Muscle of arm (tissue), 1 donor: ENCODE measurements at regions not wholly inside any gene's neighbourhood (a gene's known extent, or its start where the extent isn't known, plus 50 kb on each side); places are given as distances from the start of the nearest gene placed in this dataset.

Source experiments
- DNase-seq: peaks from one replicate; pipeline ENCODE4 v3.0.0-alpha.2; 2013

DNA sequence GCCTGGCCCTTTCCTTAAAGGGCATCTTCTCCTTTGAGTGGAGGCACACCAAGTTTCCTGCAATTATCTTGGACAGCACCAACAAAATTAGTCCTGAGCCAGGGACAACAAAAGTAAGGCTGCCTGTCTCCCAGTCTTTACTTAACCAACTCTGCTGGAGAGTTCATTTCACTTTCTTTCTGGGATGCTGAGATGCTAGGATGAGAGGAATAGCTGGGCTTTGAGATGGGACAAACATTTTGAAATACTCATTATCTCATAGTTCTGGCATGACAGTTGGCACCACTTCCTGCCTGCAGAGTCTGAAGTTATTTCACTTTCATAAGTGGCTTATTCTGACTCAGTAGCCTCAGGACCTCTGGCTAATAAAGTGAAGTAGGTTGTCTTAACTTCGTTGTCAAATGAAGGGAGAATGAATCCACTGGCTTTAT is 157.0 kb downstream of the C9orf152 start:
- DNase-seq = no peak

DNA sequence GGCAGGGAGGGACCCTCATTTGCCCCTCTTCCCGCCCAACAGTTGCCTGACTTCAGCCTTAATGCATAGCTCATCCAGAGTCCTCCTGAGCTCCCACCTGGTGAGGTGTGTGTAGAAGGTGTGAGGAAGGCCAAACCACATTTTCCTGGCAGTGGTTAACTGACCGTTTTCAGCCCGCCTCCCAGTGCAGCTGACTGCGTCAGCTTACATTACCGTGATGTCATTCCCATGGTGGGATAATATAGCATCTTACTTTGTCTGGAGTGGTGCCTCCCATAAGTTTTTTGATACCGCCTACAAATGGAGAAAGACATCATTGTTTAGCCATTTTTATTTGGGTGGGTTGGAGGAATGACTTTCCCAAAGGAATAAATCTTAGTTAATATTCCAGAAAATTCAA is 151.9 kb downstream of the C9orf152 start:
- DNase-seq = no peak

DNA sequence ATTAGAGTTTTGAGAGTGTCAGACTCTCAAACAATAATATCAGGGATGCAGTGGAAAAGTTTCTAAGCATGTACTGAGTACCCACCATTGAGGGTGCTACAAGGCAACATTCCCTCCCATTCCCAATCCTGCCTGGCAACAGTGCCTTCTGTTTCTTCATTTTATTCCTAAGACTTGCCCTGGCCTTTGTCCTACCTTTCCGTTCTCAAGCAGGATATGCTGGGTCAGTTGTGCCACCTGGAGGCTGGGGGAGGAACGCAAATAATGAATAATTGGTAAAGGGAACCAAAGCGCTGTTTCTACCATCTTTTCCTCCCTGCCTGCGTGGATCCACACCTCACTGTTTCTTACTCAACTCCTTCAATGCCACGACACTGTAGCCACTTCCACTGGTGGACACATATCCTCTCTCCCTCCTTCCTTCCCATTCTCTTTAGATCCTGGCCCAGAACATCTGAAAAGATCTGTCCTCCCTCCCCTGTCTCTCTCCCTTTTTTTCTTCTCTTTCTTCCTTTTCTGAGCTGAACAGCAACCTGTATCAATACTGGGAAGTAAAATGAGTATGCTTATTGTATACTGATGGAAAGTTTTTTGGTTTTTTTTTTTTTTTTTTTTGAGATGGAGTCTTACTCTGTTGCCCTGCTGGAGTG is 149.5 kb downstream of the C9orf152 start:
- DNase-seq = no peak

DNA sequence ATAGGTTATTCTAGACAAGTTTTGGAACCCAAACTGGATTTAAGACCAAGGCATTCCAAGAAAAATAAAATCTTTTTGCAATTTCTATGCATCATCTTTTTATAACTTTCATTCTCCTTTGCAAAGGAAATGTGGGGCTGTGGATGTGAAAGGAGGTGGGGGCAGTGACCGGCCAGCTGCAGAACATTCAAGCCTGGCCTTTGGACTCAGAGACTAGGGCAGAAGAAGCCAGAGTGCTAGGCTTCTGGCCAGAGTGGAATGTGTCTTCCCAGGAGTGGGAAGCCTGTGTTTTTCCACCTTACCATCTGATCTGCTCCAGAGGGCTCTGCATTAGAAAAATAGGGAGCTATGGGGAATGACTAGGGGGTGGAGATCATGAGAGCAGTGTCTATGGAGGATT is 148.5 kb downstream of the C9orf152 start:
- DNase-seq = no peak

DNA sequence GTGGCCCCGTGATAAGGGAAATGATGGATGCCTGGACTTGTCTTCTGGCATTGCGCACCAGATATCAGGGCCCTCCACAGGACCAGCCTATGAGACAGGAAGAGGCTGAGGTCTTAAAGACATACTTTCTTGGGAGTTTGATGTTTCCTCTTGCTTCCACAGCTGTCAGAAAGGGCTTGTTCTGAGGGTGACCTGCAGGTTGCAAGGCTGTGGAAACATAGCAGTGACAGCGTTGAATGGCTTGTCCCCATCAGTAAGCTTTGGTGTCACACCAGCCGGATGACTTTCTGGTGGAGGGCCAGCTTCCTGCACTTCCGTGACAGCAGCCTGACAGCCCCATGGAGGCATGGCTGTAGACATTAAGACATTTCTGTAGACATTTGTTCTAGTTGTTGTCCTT is 143.2 kb downstream of the C9orf152 start:
- no peak for DNase-seq

DNA sequence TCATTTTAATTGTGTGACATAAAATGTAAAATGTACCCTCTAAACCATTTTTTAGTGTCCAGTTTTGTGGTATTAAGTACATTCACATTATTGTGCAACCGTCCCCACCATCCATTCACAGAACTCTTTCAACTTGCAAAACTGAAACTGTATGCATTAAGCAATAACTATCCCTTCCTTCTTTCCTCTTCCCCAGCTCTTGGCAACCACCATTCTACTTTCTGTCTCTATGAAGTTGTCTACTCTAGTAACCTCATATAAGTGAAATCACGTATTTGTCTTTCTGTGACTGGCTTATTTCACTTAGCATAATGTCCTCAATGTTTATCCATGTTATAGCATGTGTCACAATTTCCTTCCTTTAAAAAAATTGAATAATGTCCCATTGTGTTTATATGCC is 142.4 kb downstream of the C9orf152 start:
- no peak for DNase-seq

DNA sequence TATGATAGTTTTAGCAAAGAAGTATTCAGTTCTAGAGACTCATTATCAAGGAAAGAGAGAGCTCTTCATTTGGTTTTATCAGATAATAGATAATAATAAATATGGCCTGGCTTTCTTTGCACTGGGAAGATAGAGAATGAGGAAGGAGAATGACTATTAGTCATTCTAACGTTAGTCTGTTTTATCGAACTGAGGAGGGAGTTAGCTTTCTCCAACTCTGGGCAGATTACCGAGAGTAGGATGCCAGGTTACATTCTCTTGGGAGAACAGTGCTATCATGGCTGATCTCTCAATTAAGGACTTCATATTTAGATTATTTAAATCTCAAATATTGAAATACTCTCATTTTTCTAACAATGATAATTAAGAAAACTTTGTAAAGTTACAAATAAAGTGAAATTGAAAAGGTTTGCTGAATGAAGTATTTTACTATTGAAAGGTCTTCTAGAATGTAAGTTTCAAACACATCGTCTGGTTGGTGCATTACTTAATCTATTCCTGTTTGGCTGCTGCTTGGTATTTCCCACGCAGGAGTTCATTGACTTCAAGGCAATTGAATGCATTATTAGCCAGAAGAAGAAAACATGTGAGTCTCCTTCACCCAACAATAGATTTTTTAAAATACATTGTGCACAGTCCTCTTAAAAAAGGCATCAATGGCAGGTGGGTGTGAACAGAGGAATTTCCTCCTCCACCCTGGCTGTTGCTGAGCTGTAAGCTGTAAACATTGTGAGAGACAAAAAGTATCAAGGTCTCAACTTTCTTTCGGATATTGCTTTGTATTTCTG is 140.8 kb downstream of the C9orf152 start:
- no peak for DNase-seq

DNA sequence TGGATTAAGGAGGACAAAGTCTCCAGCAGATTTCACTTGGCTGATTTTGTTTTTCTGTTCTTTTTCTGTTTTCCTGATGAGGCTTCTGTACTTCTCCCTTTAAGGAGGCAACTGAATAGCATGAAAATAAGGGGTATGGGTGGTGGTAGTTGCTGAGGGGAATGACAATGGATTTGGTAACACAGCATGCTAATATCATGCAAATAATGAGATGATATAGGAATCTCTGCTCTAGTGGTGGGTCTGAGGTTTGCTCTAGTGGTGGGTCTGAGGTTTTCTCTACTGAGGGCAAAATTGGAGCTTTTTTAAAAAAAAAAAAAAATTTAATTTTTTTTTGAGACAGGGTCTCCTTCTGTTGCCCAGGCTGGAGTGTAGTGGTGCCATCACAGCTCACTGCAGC is 139.7 kb downstream of the C9orf152 start:
- DNase-seq = no peak

DNA sequence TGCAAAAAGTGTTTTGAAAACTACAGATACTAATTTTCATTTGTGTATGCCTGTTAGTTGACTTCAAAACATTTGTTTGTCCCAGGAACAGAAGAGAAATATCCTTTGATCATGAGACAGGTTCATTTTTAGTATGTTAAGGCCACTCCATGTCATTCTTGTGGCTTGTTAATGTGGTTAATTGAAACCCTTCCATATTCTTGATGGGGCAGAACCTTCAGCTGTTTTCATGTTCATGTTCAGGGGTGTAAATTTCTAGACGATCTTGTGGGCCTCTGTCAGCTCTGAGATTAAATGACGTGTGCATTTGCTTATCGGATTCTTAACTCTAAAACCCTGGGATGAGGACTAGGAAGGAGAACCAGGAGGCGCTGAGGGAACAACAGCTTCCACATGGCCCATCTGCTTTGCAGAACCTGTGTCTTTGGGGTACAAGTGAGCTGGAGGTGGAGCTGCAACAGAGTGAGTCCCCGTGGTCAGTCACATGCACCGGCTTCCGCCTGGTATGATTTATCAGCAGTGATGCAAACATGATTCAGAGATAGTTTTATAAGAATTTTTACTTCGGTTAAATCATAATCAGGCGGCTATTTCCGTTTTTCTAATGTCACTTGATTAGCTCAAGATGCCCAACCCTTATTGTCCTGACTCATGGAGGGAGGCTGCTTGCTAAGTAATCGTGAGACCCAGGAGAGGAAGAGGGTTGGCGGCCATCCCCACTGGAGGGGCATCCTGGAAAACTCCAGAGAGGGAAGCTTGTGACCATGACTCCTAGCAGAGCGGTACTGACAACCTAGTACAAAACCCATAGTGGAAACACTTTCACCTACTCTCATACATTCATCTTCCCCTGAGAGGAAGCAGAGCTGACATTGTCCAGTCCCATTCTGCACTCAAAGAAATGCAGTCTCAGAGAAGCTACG is 138.4 kb downstream of the C9orf152 start:
- no peak for DNase-seq

DNA sequence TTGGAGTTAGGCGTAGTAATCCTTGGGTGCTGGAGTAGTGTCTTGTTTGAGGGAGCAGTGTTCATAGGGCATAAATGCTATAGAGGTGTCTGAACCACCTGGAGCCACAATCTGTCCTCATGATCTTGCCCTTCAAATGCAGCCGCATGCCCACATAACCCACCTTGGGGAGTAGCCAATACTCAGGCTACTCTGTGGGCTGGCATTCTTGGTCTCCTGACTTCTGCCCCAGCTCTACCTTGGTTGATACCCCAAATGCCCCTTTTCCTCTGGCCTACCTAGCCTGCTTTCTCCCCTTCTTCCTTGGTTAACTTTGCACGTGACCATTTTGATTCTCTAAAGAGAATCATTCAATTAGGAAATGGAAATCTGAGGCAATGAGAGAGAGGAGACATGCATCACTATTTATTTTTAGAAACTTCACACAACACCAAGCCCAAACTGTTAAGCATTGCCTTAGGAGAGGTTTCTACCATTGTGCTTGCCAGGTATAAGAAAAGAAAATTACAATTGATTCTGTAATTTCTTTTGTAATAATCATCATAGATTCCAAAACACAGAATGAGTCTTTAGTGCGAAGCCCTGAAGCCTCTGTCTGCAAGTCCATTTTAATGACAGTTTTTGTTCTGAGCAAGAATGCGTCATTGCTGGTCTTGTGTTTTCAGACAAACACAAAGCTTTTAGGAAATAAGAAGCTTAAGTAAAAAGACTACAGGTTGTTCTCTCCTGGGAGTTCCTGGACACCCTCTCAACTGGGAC is 135.2 kb downstream of the C9orf152 start:
- no peak for DNase-seq

DNA sequence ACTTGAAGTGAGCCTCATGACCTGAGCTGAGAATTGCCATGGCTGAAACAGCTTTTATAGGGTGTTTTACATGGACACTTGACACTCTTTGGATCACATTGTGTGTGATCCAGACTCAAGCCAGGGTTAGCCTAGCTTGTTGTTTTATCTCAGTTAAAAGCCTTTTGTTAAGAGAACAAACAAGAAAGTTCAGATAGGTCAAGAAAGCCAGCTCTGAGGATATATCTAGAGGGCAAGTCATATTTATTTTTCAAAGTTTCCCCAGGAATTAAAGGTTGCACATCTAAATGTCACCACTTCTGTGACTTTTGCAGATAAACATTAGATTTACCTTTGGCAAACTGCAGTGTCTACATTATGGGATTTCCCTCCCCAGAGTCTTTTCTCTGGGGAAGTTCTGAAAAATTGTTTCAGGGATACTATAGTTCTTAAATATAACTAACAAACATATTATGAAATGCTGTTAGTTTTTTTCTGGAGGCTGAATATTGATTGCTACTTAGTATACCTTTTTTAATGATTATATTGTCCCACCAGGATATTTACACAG is 134.5 kb downstream of the C9orf152 start:
- DNase-seq = no peak

DNA sequence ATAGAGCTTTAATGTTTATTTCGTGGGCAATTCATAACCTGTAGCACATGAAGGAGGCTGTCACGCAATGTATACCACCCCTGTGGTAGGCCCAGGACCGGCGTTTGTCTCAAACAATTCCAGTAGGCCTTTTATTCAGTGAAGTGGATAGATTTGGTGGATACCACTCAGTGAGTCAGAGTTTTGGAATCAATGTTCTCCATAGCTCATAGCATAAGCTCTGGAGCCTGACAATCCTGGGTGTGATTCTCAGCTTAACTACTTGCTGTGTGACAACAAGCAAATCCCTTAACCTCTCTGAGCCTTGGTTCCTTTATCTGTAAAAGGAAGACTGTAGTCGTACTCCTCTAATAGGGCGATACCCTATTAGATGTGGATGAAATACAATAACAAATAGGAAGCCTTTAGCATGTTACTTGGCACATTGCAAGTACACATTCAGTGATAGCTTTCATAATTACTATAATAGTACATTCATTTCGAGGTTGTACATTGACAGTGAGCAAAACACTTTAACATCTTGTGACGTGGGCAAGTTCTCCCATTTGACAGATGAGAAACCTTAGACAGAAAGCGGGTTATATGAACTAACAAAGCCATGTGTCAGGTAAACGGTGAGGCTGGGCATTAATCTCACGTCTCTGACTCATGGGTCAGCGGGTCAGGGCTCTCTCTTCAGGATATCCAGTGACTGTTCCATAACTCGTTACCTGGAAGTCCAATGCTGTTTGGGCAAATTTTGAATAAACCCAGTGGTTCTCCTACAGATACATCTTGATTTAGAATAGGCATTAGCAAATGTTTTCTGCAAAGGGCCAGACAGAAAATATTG is 130.8 kb downstream of the C9orf152 start:
- DNase-seq = no peak

DNA sequence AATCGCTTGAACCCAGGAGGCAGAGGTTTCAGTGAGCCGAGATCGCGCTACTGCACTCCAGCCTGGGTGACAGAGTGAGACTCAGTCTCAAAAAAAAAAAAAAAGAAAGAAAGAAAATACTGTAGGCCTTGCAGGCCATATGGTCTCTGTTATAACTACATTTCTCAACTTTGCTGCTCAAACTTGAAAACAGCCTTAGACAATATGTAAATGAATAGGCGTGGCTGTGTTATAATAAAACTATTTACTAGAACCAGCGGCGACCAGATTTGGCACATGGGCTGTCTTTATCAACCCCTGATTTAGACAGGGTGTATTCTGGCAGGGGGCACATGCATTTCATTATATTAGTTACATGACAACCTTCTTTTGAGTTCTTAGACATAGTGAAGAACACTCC is 130.0 kb downstream of the C9orf152 start:
- no peak for DNase-seq

DNA sequence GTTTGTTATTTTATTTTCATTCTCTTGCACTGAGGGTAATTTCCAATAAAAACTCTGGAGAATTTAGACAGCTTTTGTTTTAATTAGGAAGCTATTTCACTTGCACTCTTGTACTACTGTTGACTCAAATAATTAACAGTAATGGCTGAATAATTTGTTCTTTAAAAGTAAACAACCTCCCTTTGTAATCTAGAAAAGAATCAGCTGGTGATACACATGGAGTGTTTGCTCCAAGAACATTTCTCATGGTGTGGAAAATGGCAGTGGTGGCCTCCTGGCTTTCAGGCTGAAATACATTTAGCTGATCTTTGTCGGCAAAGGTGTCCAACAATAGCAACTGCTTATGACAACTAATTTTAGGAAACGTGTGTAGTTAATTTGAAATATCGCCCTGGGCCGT is 129.4 kb downstream of the C9orf152 start:
- no peak for DNase-seq

DNA sequence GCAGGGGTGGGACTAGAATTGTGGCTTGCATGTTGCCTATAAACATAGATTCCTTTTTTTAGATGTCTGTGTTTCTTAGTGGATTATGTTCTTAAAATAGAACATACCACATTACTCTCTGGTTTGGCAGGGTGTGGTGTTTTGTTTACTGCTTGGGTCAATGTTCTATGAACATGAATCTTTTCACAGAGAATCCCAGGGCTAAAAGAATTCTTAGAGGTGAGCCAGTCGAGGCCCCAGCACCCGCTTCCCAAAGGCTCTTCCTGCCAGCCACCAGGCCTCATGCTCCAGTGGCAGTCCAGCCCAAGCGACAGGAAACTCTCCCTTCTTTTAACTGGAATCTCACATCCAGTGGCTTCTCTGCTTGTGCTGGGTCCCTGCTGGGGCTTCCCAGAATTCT is 126.6 kb downstream of the C9orf152 start:
- no peak for DNase-seq

DNA sequence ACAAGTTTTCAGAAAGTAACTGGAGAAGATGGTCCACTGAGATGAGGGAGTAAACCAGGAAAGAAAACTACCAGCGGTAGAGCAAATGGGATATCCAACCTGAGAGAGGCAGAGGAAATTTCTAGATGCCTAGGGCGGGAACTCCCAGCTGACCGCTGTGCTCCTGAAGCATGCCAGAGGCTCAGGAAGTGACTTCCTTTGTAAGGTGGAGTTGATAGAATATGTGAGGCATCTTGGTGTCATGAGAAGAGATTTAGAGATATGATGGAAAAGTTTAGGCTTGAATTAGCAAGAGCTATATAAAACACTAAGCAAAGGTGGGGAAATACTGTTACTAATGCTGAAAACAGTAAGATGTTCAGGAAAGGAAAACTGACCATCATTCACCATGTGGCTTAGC is 124.1 kb downstream of the C9orf152 start:
- no peak for DNase-seq

DNA sequence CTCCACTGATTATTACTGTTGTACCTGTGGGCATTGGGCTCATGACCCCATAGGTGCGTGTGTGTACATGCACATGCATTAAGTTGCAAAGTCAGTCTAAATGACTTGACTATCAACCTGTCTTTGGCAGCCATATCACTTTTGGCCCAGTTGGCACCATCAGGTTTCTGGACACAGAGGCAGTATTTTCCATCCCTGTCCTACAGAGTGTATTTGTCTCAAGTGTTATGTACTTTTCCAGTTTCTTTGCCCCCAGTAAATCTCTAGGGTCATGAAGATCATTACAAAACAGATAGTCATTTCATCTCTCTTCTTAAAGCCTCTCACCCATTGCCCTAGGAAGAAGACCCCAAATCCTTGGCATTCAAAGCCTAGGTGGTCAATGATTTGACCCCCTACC is 121.4 kb downstream of the C9orf152 start:
- DNase-seq = no peak

DNA sequence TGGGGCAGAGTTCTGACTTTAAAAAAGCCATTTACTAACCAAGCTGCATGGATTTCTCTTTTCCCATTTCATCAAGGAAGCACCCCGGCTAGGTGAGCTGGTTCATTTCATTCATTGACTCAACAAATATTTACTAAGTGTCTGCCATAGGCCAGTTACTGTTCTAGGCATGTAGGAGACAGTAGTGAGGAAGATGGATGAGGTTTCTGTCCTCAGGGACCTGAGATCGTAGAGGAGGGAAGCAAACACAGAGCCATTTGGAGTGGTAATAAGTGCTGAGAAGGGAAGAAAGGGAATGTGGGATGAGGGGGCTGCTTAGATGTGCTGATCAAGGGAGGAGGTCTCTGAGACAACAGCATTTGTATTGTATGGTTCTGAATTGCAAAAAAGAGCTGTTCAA is 120.4 kb downstream of the C9orf152 start:
- DNase-seq = no peak

DNA sequence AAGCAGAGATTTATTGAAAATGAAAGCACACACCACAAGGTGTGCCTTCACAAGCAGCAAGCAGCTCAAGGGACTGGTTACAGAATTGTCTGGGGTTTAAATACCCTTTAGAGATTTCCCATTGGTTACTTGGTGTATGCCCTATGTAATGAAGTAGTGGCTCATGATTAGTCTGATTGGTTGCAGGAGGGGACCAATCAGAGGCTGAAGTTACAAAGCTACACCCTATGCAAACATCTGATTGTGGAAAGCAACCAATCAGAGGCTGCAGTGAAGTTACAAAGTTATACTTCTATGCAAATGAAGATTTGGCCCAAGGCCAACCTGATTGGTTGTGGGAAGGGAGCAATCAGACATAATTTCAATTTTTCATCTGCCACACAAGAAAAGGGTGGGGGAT is 119.9 kb downstream of the C9orf152 start:
- no peak for DNase-seq

DNA sequence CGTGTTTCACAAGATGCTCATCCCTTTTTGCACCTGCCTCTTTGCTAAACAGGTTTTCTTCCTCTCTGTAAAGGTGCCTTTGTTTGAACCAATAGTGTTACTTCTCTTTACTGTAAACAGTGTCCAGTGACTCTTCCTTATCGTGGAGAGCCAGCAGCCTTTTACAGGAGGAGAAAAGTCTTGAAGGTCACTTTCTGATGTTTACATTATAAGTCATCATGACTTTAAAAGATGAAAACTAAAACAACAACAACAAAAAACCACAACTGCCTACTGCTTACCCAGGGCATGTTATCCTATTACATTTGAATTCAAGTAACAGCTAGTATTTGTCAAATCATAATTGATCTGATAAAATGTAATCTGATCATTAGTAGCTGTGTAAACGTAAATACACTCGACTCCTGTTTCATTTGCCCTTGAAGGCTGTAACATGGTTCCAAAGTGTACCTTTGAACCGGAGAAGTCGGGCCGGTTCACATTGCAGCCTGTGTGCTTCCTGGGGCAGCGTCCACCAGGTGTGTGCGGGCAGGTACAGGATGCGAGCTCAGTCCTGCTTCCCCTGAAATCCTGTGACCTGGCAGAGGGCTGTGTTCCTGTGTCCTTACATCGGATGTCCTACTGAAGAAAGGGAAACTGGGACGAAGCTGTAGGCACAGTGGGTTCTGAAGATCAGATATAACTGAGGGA is 118.1 kb downstream of the C9orf152 start:
- DNase-seq = no peak
